GDM1 (cell line): ENCODE measurements at regions not wholly inside any gene's neighbourhood (a gene's known extent, or its start where the extent isn't known, plus 50 kb on each side); places are given as distances from the start of the nearest gene placed in this dataset.
"Not testable (repeated sequence)": the region's sequence is repeated elsewhere in the genome, so short reads cannot be mapped to it uniquely, and the experiment has no call there.

Source experiments
- DNase-seq: peaks from one replicate; lab custom pipeline; 2025; lab: John Stamatoyannopoulos, UW

- no peak for DNase-seq
Observed at GRCh38 chr6:76972474-76972873, 490.8 kb downstream of the HTR1B start.

GRCh38 chr6:76959177-76959576 lies 504.1 kb downstream of the HTR1B start:
- not testable (repeated sequence) for DNase-seq

- DNase-seq = no peak
Observed at GRCh38 chr6:76942203-76942966, 520.9 kb downstream of the HTR1B start.

- no peak for DNase-seq
Observed at GRCh38 chr6:76940191-76940590, 523.1 kb downstream of the HTR1B start.

- no peak for DNase-seq
Observed at GRCh38 chr6:76914737-76915136, 548.6 kb downstream of the HTR1B start.

- not testable (repeated sequence) for DNase-seq
Observed at GRCh38 chr6:76905541-76905940, 557.8 kb downstream of the HTR1B start.

- no peak for DNase-seq
Observed at GRCh38 chr6:76892542-76892941, 570.7 kb downstream of the HTR1B start.

GRCh38 chr6:76888351-76888750 lies 574.9 kb downstream of the HTR1B start:
- no peak for DNase-seq

- no peak for DNase-seq
Observed at GRCh38 chr6:76886900-76887299, 576.4 kb downstream of the HTR1B start.

- DNase-seq = no peak
Observed at GRCh38 chr6:76885861-76886301, 577.4 kb downstream of the HTR1B start.

GRCh38 chr6:76881414-76881813 lies 581.9 kb downstream of the HTR1B start:
- DNase-seq = no peak

- no peak for DNase-seq
Observed at GRCh38 chr6:76876922-76877553, 586.3 kb downstream of the HTR1B start.

GRCh38 chr6:76876430-76876829 lies 586.9 kb downstream of the HTR1B start:
- DNase-seq = not testable (repeated sequence)

- no peak for DNase-seq
Observed at GRCh38 chr6:76867182-76867581, 596.1 kb downstream of the HTR1B start.

GRCh38 chr6:76866091-76866915 lies 597.0 kb downstream of the HTR1B start:
- no peak for DNase-seq

GRCh38 chr6:76862936-76863335 lies 600.4 kb downstream of the HTR1B start:
- DNase-seq = no peak

GRCh38 chr6:76861403-76861802 lies 601.9 kb downstream of the HTR1B start:
- DNase-seq = no peak

GRCh38 chr6:76856065-76856464 lies 607.2 kb downstream of the HTR1B start:
- DNase-seq = no peak

GRCh38 chr6:76852776-76853175 lies 610.5 kb downstream of the HTR1B start:
- no peak for DNase-seq

- DNase-seq = not testable (repeated sequence)
Observed at GRCh38 chr6:76849274-76849970, 613.9 kb downstream of the HTR1B start.

GRCh38 chr6:76843054-76843822 lies 620.1 kb downstream of the HTR1B start:
- DNase-seq = no peak
